ENCODE measurements at regions not wholly inside any gene's neighbourhood (a gene's known extent, or its start where the extent isn't known, plus 50 kb on each side); places are given as distances from the start of the nearest gene placed in this dataset.

DNA sequence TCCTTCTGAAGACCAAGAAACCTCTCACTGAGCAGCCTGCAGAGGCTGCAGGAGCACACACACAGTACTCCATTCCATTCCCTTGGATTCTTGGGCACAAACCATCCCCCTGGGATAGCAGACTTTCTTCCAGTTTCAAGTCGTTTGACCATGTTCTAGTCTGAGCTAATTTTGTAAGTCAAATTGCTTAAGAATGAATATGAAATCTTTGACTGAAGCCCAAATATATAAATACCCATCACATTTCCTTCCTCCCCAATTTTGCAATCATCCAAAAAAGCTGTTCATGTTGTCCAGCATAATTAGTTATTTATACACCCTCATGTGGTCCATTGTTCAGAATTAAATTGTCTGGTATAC is 231.2 kb upstream of the TPRG1 start:
- H3K4me3 ChIP-seq, result no peak overlapping the region
- H3K9me3 ChIP-seq (replicated peaks), result no peaks in the 10 kb centered on the region
- H3K27ac ChIP-seq, result no peak overlapping the region
- no peak for DNase-seq
- H3K36me3 ChIP-seq, result no peaks in the 10 kb centered on the region
- no peaks in the 10 kb centered on the region for H3K4me1 ChIP-seq
- no peaks in the 10 kb centered on the region for H3K27me3 ChIP-seq

DNA sequence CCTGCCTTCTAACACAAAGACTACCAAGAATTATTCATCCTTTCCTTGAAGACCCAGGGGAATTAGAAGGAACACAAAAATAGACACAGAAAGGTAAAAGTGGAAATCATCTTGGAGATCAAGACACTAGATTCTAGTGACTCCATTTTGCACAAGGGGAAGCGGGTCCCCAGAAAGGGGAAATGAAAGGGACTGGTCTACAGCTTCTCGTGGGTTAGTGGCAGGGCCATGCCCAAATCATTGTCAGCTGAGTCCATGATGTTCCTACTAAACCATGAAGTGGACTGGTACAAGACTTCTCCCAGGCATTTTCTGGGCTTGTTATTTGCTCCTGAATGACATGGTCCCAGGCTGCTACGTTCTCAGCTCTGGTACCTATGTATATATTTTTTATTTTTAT is 230.7 kb upstream of the TPRG1 start:
- Histone ChIP-seq H3K4me1 (no peaks in the 10 kb centered on the region), H3K9me3 (replicated peaks) (no peaks in the 10 kb centered on the region), H3K27ac (no peak overlapping the region), H3K27me3 (no peaks in the 10 kb centered on the region), H3K4me3 (no peak overlapping the region), H3K36me3 (no peaks in the 10 kb centered on the region)
- no peak for DNase-seq

DNA sequence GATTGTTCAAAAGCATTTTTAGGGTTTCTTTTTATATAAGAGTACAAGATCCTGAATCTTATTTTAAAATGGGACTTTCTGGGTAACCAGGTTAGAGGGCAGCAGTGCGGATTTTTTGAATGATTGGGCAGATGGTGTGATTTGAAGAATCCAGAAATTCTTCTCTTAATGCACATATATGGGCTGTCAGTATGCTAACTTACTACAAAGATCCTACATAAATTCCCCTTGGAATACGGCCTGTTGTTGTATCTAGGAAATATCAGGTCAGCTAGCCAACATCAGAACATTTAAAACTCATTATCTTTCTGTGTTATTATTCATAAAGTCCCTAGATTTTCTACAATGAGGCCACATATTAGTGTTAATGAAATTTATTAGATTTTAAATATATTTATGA is 229.6 kb upstream of the TPRG1 start:
- Histone ChIP-seq H3K9me3 (replicated peaks) (no peaks in the 10 kb centered on the region), H3K36me3 (no peaks in the 10 kb centered on the region), H3K27me3 (no peaks in the 10 kb centered on the region), H3K27ac (no peak overlapping the region), H3K4me3 (no peak overlapping the region), H3K4me1 (no peaks in the 10 kb centered on the region)
- DNase-seq, result no peak

DNA sequence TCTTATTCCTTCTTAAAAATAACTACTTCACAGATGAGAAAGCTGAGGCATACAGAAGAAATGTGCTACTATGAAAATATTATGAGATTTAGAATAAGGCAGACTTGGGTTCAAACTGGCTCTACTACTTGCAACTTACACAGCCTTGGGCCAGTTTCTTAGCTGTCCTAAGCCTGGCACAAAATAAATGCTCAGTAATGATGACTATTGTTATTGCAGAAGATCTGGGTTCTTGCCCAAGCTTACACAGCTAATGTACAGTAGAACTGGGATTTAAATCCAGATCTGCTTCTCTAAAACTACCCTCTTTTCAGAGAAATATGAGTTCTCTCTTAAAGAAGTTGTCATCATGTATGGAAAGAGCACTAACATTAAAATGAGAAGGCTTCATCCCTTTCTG is 228.2 kb upstream of the TPRG1 start:
- Histone ChIP-seq H3K36me3 (no peaks in the 10 kb centered on the region), H3K4me1 (no peaks in the 10 kb centered on the region), H3K27ac (no peak overlapping the region), H3K4me3 (no peak overlapping the region), H3K9me3 (replicated peaks) (no peaks in the 10 kb centered on the region), H3K27me3 (no peaks in the 10 kb centered on the region)
- DNase-seq, result no peak

DNA sequence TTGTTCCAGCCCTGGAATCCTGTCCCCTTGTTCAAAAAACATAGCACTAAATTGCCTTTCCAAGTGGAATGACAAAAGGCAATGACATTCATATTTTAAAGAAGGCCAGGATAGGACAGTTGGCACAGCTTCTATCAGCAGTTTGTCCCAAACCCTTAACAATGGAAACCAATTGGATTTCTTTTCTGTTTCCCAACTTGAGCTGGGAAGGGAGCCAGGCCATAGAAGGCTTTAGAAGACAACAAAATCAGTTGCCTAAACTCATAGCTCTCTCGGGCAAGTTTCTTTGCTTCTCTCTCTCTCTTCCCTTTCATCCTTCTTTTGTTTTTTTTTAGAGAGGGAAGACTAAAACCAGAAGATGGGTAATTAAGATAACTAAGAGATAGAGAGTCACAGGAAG is 227.7 kb upstream of the TPRG1 start:
- H3K9me3 ChIP-seq (replicated peaks), result no peaks in the 10 kb centered on the region
- H3K27ac ChIP-seq, result no peak overlapping the region
- H3K4me1 ChIP-seq, result no peaks in the 10 kb centered on the region
- no peak for DNase-seq
- H3K4me3 ChIP-seq, result no peak overlapping the region
- no peaks in the 10 kb centered on the region for H3K36me3 ChIP-seq
- no peaks in the 10 kb centered on the region for H3K27me3 ChIP-seq

DNA sequence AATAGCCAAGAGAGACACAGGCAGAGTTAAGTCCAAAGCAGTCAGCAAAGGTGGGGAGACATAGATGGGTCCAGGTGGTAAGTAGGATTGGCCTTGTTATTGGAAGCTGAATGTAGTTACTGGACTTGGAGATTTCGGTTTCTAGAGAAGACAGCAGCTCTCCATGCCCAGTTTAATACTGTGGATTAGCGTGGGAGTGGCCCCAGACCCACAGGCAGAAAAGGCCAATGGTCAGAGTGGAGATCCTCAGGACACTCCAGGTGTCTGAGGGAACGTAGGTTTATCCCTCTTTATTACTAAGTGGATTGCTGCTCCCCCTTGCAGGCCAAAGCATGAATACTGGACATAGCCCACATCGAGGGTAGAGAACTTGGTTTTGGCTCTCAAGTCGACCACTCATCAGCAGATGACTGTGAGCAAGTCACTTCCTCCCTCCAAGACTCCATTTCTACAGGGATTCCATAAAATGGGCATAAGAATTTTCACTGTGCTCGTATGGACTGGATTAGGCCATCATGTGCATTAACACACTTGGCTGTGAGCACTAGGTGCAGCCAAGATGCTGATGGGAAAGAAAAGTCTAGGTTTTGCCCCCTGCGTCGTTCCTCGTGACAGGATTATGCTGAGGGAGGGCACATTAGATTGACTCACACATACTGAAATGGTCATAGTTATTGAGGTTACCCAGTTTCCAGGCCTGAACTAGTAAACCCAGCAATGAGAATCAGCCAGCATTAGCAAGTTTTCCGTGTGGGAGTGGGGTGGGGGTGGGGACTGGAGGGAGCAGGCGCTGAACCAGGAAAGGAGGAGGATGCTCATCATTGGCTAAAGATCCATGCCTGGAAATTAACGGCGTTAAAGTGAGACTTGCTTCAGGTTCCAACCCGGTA is 225.2 kb upstream of the TPRG1 start:
- no peak for DNase-seq
- Histone ChIP-seq H3K9me3 (replicated peaks) (no peaks in the 10 kb centered on the region), H3K27me3 (no peaks in the 10 kb centered on the region), H3K27ac (no peak overlapping the region), H3K36me3 (no peaks in the 10 kb centered on the region), H3K4me1 (no peaks in the 10 kb centered on the region), H3K4me3 (no peak overlapping the region)

DNA sequence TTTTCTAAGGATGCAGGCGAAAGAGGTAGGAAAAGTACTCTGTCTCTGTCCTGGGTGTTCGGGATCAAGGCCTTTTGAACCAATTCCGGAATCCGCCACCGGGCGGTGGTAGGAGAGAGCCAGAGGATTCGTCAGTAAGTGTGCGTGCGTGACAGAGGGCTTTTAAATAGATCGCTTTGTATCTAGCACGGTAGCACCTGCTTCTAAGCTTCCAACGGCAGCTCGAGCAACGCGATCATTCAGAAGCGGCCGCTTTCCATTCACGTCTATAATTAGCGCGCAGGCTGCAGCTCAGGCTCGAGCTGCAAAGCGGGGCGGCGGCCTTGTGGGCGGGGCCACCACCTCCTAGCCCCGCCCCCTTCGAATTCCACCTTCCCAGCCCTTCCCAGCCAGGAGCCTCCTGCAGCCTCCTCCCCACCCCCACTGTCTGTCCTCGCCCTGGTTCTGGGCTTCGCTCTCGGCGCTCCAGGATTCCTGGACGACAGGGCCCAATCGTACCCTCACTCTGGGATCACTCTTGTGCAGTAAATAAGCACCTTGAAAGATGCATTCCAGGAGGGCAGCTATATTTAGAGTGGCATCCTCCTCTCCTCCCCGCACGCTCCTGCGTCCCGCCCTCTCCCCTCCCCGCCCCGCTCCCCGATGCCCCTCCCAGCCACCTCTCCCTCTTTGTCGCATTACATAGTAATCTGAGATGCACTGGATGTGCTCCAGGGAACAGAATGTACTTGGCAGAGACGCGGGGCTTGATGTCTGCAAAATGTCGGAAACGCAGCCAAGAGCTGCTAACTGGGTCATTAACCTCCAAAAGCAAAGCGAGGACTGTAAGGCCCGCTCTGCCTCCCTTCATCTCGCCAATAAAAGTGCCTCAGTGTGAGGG is 224.1 kb upstream of the TPRG1 start:
- DNase-seq, result peak; percentile 51 to 72
- peak overlapping the region; percentile 37 for H3K4me3 ChIP-seq
- H3K27me3 ChIP-seq, result no peaks in the 10 kb centered on the region
- no peaks in the 10 kb centered on the region for H3K36me3 ChIP-seq
- no peaks in the 10 kb centered on the region for H3K4me1 ChIP-seq
- H3K27ac ChIP-seq, result no peak overlapping the region
- H3K9me3 ChIP-seq (replicated peaks), result no peaks in the 10 kb centered on the region

DNA sequence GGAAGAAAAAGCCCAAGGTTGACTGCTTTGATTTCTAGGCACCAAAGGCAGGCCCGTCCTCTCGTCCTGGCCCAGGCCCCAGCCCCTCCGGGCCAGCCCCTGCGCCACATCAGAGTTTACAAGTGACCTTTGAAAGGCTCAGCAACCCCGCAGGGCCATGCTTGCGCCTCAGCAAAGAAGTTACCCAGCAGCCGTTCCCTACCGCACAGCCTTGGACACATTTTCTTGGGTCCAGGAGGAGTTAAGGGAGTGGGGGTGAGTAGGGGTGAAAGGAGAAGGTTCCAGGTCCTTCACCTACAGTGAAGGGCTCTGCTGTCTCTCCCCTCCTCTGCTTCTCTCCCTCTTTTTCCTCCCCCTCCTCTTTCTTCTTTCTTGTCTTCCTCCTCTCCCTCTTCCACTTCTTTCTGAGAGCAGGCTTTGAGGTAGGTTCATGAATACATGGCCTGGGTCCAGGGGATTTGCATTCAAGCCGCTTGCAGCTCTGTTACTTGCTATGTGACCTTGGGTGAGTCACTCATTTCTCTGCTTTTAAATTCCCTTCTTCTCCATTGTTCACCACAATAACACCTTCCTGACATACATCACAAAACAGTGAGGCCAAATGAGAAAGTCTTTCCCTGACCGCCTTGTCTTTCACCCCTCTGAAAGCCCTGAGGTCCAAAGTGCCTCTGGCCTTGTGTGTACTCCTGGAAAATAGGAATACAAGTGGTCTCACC is 223.3 kb upstream of the TPRG1 start:
- Histone ChIP-seq H3K36me3 (no peaks in the 10 kb centered on the region), H3K27ac (no peak overlapping the region), H3K27me3 (no peaks in the 10 kb centered on the region), H3K4me3 (peak overlapping the region; percentile 37), H3K4me1 (no peaks in the 10 kb centered on the region), H3K9me3 (replicated peaks) (no peaks in the 10 kb centered on the region)
- DNase-seq, result peak in 1 of 2 experiments; percentile 7

DNA sequence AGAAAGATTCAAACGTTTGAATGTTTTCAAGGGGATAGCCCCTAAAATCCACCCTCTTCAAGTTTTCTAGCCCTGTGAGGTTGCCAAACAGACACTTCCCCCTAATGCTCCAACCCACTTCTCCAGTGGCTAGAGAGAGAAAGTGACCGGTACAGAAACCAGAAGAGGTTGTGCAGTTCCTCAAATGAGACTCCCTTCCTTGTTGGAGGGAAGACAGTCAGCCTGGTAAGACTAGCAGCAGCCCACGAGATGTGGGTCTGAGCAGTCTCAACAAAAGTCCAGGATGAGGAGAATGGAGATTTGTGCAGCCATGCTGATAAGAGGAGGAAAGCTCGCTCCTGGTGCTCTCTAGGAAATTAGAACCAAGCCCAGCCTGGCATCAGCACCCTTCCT is 222.8 kb upstream of the TPRG1 start:
- Histone ChIP-seq H3K27ac (no peak overlapping the region), H3K4me3 (no peak overlapping the region), H3K27me3 (no peaks in the 10 kb centered on the region), H3K36me3 (no peaks in the 10 kb centered on the region), H3K4me1 (no peaks in the 10 kb centered on the region), H3K9me3 (replicated peaks) (no peaks in the 10 kb centered on the region)
- no peak for DNase-seq

DNA sequence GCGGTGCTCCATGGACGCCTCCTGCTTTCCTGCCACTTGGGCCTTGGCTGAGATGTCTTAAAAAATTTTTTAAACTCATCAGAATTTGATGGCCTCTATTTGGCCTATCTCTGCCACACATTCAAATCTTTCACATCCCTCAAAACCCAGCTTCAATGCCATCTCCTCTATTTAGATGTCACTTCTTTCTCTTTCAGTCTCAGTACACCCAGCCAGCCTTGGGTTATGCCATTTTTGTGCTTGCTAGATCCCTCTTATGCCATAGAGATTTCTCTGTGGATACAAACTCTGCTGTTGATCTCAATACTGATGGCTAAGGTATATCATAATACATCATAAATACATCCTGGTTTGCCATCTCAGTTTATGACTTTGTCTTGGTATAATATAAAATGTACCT is 222.3 kb upstream of the TPRG1 start:
- Histone ChIP-seq H3K4me3 (no peak overlapping the region), H3K9me3 (replicated peaks) (no peaks in the 10 kb centered on the region), H3K27ac (no peak overlapping the region), H3K4me1 (no peaks in the 10 kb centered on the region), H3K27me3 (no peaks in the 10 kb centered on the region), H3K36me3 (no peaks in the 10 kb centered on the region)
- DNase-seq, result no peak

DNA sequence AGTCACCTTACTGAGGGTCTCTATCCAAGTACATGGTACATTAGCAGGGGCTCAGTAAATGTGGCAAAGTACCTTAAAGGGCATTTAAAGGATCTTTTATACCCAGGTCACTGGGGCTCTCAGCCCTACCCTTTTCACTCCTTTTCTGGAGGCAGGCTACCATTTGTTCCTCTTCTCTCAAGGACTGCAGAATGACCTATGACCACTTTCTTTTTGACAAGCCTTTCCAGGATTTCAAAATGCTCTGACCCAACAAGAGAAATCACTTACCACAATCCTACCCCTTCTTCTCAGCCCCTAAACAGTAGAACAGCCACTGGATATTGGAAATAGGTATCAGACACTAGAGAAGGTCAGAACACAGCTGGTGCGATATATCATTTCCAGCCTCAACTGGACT is 221.8 kb upstream of the TPRG1 start:
- H3K4me3 ChIP-seq, result no peak overlapping the region
- no peaks in the 10 kb centered on the region for H3K36me3 ChIP-seq
- no peak overlapping the region for H3K27ac ChIP-seq
- no peak for DNase-seq
- H3K27me3 ChIP-seq, result no peaks in the 10 kb centered on the region
- no peaks in the 10 kb centered on the region for H3K9me3 ChIP-seq (replicated peaks)
- H3K4me1 ChIP-seq, result no peaks in the 10 kb centered on the region

DNA sequence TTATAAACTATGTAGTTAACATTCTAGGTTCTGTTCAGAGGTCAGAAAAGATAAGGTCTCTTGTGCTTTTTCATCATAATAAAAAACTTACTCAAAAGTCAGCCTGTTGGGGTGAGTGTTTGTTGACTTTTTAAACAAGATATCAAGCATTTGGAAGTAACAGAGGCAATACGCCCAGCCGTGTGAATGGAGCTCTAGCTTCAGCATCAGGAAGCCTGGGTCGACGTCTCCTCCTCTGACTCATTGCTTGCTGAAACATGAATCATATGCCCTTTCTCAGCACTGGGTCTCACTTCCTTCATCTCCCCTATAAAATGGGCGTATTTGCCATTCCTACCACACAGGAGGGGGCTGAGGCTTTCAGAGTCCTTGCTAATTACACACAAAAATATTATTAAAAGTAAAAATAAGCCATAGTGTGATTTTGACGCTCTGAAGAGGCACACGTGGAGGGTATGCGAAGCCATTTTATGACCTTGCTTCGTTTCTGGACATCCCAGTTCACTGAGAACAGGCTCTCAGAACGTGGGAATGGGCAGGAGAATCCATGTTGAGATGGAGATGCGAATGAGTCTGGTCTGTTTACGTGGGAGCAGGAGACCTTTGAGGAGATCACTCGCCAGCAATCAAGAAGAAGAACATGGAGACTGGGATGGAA is 220.8 kb upstream of the TPRG1 start:
- no peak for DNase-seq
- Histone ChIP-seq H3K27ac (no peak overlapping the region), H3K36me3 (no peaks in the 10 kb centered on the region), H3K4me1 (no peaks in the 10 kb centered on the region), H3K27me3 (no peaks in the 10 kb centered on the region), H3K9me3 (replicated peaks) (no peaks in the 10 kb centered on the region), H3K4me3 (no peak overlapping the region)

DNA sequence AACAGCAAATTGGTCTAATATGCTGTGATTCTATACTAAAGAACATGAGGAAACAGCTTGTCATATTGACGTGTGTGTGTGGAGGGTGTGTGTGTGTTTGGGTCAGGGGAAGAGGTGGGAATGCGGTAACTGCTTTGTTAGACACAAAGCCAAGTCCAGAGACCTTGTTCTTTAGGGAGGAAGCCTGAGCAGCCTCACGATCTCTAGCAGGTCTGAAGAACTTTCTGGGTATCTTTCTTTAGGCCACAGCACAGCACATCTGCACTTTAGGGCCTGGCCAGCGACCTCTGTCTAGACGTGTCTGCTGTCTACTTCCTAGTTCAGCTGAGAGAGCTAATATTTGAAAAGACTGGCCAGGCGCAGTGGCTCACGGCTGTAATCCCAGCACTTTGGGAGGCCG is 220.0 kb upstream of the TPRG1 start:
- no peaks in the 10 kb centered on the region for H3K27me3 ChIP-seq
- H3K4me1 ChIP-seq, result no peaks in the 10 kb centered on the region
- H3K9me3 ChIP-seq (replicated peaks), result no peaks in the 10 kb centered on the region
- no peak overlapping the region for H3K27ac ChIP-seq
- no peak overlapping the region for H3K4me3 ChIP-seq
- H3K36me3 ChIP-seq, result no peaks in the 10 kb centered on the region
- no peak for DNase-seq

DNA sequence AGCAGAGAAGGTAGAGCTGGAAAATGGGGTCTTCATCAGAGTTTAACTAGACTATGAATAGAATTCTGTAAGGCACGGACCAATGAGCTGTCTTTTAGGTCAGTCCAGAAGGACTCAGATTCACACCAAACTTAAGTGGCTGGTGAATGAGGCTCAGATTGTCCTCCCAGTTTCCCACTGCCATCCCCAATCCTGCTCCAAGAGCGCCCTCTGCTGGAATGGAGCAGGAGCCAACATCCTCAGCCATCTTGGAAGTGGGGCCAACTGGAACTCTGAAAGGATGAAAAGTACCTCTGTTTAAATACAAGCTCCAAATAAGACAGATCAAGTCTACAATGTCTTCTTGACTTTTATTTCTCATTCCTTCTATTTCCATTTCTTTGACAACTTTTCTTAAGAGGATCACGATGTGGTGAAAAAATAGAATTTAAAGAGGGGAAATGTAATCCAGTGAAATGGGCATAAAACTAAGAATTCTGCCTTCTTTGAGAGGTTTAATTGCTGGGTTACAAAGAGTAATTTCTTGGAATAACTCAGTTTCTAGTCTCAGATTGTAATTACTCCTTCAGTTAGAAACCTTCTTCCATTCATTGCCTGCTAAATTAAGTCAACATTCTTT is 217.1 kb upstream of the TPRG1 start:
- peak; percentile 50 to 74 for DNase-seq
- H3K36me3 ChIP-seq, result no peaks in the 10 kb centered on the region
- H3K4me1 ChIP-seq, result no peaks in the 10 kb centered on the region
- H3K27ac ChIP-seq, result no peak overlapping the region
- no peaks in the 10 kb centered on the region for H3K9me3 ChIP-seq (replicated peaks)
- H3K27me3 ChIP-seq, result no peaks in the 10 kb centered on the region
- H3K4me3 ChIP-seq, result no peak overlapping the region

All from SJCRH30 (cell line).